GM10248 (cell line): ENCODE measurements at regions not wholly inside any gene's neighbourhood (a gene's known extent, or its start where the extent isn't known, plus 50 kb on each side); places are given as distances from the start of the nearest gene placed in this dataset.

Source experiments
- CTCF ChIA-PET: fragments of 300-600 bp; sonication (Branson Sonifier 250); formaldehyde crosslinking; extraction: SDS; loops from one replicate; lab custom pipeline; 2021; ENCODE audit warnings: antibody characterized with exemption; lab: Yijun Ruan, JAX
- POLR2A ChIA-PET: fragments of 350-650 bp; sonication (Branson Sonifier 250); formaldehyde crosslinking; extraction: SDS; loops from one replicate; lab custom pipeline; 2020; ENCODE audit warnings: antibody characterized with exemption; lab: Yijun Ruan, JAX
- DNase-seq: peaks from one replicate; pipeline ENCODE4 v3.0.0; 2012; ENCODE audit errors: extremely low spot score
- TF ChIP-seq, protein P1 (sequence below): IDR thresholded peaks from 2 replicates; pipeline ENCODE4 v1.5.1; 2012; ENCODE audit warnings: mild to moderate bottlenecking, low read depth; ENCODE audit errors: extremely low read depth, missing control alignments, control extremely low read depth

DNA sequence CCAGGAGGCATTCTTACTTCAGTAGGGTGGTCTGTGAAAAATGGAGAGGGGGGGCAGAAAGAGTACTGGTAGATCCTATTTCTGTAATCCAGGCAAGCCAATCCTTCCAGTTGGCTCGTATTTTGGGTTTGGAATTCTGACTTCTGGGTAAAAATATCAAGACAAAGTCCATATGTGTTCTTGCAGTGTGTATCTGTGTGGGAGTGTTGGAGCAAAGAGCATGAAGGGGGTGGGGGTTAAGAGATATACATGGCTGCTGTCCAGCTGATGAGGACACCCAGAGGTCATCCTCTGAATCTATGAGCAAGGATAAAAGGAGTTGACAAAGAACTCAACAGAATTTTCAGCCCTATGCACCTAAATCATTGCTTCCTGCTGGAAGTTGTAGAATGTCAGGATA is 375.8 kb upstream of the PIK3C3 start:
- TF ChIP-seq, protein P1, sequence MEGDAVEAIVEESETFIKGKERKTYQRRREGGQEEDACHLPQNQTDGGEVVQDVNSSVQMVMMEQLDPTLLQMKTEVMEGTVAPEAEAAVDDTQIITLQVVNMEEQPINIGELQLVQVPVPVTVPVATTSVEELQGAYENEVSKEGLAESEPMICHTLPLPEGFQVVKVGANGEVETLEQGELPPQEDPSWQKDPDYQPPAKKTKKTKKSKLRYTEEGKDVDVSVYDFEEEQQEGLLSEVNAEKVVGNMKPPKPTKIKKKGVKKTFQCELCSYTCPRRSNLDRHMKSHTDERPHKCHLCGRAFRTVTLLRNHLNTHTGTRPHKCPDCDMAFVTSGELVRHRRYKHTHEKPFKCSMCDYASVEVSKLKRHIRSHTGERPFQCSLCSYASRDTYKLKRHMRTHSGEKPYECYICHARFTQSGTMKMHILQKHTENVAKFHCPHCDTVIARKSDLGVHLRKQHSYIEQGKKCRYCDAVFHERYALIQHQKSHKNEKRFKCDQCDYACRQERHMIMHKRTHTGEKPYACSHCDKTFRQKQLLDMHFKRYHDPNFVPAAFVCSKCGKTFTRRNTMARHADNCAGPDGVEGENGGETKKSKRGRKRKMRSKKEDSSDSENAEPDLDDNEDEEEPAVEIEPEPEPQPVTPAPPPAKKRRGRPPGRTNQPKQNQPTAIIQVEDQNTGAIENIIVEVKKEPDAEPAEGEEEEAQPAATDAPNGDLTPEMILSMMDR: no peak
- ChIA-PET POLR2A (no interaction called here), CTCF (interaction anchor here (1.2 kb wide), 1 partner anchor 61 kb away, joined by 3 read pairs; no protein-coding TSS in a partner anchor)
- no peak for DNase-seq

DNA sequence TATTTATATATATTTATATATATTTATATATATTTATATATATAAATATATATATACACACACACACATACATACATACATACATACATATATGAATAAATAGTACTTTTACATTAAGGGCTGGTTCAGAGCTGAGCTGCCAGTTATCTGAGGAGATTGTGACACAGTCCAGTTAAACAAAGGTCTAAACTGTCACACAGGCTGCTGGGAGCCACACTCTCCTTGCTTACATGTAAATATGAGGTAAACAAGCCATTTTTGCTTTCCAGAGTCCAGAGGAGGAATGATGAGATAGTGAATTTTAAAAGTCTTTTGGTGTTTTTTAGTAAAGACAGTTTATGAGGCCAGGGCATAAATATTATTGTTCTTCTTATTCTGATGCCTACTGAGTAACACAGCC is 377.5 kb upstream of the PIK3C3 start:
- TF ChIP-seq, protein P1: no peak
- ChIA-PET POLR2A (no interaction called here), CTCF (no interaction called here)
- no peak for DNase-seq

DNA sequence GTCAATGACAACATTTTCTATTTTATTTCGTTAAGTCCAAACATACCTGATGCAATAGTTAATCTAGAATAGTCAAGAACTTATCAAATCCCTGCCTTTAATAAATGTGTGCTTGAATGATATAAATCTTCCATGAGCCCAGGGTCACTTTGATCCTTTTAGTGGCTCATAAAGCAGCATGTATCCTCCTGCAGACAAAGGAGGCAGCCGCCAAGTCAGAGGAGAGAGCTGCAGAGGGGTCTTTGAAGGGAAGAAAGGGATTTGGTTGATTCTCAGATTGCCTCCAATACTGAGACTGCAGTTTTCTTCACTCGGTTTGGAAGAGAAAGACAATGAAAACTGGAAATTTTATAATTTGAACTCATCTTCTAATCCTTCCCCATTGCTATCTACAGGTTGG is 378.4 kb upstream of the PIK3C3 start:
- TF ChIP-seq, protein P1: no peak
- POLR2A ChIA-PET: no interaction called here
- DNase-seq: no peak
- CTCF ChIA-PET: no interaction called here

DNA sequence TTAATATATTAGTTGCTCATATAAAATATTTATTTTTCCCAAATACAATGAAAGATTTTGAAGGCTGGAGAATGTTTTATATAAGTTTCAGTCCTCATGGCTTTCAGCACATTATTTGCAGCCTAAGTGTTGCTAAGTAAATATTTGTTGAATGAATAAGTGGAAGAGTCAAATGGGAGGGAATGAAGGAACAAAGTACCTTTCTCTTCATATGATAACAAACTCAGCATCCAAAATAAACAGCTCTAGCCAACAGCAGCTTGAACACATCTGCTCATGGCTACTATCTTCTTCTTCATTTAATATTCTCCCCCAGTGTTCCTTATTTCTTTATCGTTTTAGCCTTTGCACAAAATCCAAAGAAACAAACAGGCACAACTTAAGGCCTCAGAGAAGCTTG is 385.2 kb upstream of the PIK3C3 start:
- DNase-seq: no peak
- TF ChIP-seq, protein P1: no peak
- CTCF ChIA-PET: interaction anchor here (1.4 kb wide), 1 partner anchor 8 kb away, joined by 3 read pairs; no protein-coding TSS in a partner anchor
- POLR2A ChIA-PET: no interaction called here

DNA sequence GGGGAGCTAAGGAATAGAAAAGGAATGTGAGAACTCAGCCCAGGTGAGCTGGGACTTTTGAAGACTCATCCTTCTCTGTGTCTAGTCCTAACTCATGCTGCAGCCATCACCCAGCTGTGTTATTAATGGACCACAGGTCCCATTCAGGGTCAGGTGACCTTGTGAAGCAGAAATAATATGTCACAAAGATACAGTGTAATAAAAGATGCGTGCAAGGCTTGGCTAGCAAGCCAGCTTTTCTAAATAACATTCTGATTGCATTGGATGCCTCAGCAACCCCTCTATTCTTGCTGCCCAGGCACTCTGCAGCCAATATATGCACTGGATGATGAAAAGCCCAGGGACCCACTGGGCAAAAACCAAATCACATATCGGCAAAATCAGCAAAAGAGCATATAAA is 393.1 kb upstream of the PIK3C3 start:
- TF ChIP-seq, protein P1: no peak
- ChIA-PET CTCF (interaction anchor here (0.8 kb wide), 1 partner anchor 8 kb away, joined by 3 read pairs; no protein-coding TSS in a partner anchor), POLR2A (no interaction called here)
- DNase-seq: no peak

DNA sequence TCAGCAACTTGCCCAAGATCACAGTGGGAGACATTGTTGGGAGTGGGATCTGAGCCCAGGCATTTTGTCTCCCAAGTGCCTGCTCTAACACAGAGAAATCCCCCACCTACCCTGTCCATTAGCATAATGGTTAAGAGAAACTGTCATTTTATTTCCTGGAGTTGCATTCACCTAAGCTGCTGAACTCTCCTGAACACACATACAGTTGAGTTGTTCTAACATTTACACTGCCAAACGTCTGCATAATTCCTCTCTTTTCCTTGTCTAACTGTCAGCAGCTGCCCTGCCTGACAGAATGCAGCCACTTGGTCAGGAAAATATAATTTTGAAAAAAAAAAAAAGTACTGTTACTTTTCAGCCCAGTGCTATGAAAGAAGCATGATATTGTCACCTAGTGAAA is 396.3 kb upstream of the PIK3C3 start:
- CTCF ChIA-PET: no interaction called here
- POLR2A ChIA-PET: no interaction called here
- TF ChIP-seq, protein P1: no peak
- DNase-seq: no peak
